Activated CD4-positive, CD25-positive, alpha-beta regulatory T cell treated with anti-CD3 and anti-CD28 coated beads, Interleukin-2, amount 50 U/mL, for 24 hours (primary cell): ENCODE measurements at regions not wholly inside any gene's neighbourhood (a gene's known extent, or its start where the extent isn't known, plus 50 kb on each side); places are given as distances from the start of the nearest gene placed in this dataset.

Experiments
- ATAC-seq, 2 donors: fragments of 150-1000 bp; cut with Tn5 transposase; one replicate each; pipeline ENCODE4 v1.10.0; 2021; ENCODE audit warnings: mild to moderate bottlenecking in 1 of 2, moderate library complexity in 1 of 2

DNA sequence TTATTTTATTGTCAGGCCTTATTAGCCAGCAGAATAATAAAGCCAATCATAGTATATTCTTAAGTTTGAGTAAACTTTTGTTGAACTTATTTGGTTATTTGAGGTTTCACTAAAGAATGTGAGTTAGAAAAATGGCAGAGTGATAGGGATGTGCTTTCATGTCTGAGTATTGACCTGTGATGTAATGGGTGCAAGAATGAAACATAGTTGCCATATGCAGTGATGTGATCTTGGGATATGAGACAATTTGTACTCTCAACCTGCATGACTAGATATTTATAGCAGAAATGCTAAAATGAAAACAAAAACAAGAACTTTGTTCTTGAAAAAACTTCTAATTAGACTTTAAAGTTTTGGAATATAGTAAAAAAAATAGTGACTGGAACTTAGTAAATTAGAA is 97.9 kb downstream of the DISP1 start:
- ATAC-seq, result no peak

- no peak for ATAC-seq
These were observed 100.2 kb downstream of the DISP1 start for GRCh38 chr1:222914861-222915632.

DNA sequence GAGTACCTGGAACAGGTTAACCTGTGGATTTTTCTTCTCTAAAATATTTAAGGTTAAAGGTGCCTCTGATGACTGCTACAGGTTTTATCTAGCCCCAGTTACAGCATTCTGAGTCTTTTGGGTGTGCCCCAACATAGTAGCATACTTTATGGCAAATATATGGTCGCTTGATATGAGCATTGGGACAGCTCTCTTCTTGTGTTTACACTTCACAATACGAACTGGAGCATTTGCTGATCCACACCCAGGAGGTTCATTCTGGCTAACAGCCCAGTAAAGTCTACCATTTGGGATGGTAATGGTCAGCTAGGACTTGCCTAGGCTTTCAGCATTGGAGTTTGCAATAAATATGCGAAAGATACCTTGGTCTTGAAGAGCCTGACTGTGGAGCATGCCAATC is 101.3 kb downstream of the DISP1 start:
- no peak for ATAC-seq

- no peak for ATAC-seq
These were observed 104.1 kb downstream of the DISP1 start for GRCh38 chr1:222918801-222919477.

DNA sequence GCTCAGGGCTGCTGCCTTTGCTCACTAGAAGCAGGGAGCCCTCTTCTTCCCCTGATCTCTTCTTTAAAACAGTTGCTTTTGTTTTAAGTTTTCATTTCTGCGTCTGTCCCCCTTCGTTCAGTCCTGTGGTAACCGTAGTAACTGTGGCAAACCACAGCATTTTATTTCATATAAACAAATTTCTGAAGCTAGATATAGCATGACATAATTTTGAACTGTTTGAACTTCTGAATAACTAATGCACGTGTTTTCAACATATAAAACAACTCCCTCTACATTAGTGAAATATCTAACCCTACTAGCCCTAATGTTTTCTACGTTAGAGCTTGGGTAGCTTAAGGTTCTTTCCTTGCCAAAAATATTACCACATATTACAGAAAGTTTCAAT is 104.6 kb downstream of the DISP1 start:
- no peak for ATAC-seq

DNA sequence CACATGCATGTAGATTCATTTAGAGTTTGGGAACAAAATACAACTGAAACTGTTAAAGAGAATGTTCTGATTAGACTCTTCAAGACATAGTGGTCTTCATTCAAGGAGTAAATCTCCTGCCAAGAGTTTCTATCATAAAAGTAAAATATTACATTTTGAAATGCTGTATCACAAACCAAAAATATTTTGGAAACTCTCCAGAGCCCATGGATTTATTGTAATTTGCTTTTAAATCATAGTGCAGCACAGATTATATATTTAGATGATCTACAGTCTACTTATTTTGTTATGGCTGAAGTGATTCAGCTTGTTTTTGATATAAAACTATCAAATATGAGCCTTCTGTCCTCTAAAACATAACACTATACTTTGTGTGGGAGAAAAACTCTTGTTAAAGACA is 105.3 kb downstream of the DISP1 start:
- no peak for ATAC-seq

GRCh38 chr1:222921945-222922344 is 107.1 kb downstream of the DISP1 start:
- no peak for ATAC-seq

- no peak for ATAC-seq
These were observed 108.7 kb downstream of the DISP1 start for GRCh38 chr1:222923506-222923905.

DNA sequence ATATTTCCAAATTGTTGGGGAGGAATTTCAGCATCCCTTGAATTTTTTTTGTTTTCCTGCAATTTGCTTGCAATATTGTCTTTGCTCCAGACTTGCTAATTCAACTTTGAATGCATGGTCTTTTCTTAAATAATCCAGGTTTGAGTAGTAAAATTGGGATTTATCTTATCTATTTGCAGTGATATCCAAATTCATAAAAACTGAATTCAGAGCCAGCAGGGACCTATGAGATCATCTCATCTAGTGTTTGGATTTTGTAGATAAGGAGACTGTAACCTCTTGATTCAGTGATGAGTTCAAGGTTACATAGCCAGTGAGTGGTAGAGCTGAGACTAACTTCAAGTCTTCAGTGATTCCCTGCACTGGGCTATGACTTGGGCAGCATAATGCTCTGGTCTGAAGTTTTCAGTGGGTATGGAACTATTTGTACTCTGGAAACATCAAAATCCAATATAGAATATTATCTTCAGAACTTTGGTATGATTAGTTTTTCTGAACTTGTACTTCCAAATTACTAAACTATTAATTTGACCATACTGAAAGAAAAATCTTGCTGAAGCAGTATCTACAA is 109.4 kb downstream of the DISP1 start:
- no peak for ATAC-seq

GRCh38 chr1:222926566-222926965 is 111.7 kb downstream of the DISP1 start:
- no peak for ATAC-seq

GRCh38 chr1:222927031-222927430 is 112.2 kb downstream of the DISP1 start:
- no peak for ATAC-seq

GRCh38 chr1:222928212-222928611 is 113.4 kb downstream of the DISP1 start:
- no peak for ATAC-seq

DNA sequence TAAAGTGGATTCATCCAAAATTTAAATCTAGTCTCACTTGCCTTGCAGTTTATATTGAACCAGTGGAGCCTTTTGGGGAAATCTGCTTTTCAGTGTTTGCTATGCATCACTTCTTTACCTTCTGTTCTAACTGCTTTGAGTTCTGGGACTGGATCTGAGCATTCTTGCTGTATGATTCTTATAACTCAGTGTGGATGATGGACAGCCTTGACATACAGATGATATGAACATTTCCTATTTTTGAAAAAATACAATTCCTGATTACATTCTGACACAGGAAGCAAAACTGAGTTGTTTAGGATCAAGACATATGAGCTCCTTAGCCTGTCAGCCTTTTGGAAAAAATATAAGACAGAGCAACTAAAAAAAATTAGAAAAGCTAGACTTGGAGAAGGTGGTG is 115.2 kb downstream of the DISP1 start:
- ATAC-seq, result no peak

DNA sequence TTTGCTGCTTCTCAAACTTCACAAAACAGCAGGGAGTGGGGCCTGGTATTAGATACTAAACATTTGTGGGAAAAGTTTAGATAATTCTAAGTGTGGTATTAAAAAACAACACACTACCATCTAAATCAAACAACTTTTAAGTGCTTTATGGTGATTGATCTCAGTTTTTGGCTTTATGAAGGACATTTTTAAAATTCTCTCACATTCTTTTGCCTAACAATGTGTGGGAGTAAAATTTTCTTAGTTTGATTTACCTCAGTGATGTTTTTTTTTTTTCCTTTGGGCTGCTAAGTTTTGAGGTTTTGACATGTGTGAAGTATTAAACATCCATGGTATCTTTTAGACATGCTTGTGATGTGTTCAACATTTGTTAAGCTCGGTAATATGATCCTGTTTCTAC is 116.2 kb downstream of the DISP1 start:
- ATAC-seq, result no peak

DNA sequence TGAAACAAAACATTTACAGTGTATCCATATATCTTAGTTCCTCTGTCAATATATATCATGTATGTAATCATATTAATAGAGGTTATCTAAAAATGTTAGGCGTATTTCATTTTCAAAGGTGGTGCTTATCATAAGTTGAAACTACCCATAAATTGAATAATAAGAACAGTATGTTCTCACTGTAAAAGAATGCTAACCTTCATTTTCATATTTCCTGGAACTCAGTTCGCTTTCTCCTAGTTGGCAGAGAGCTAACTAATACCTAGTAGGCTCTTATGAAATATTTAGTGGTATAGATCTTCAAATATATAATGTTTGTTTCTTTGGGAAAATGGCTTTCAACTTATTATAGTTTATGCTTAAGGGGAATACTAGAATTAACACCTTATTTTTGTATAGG is 118.4 kb downstream of the DISP1 start:
- ATAC-seq, result no peak

DNA sequence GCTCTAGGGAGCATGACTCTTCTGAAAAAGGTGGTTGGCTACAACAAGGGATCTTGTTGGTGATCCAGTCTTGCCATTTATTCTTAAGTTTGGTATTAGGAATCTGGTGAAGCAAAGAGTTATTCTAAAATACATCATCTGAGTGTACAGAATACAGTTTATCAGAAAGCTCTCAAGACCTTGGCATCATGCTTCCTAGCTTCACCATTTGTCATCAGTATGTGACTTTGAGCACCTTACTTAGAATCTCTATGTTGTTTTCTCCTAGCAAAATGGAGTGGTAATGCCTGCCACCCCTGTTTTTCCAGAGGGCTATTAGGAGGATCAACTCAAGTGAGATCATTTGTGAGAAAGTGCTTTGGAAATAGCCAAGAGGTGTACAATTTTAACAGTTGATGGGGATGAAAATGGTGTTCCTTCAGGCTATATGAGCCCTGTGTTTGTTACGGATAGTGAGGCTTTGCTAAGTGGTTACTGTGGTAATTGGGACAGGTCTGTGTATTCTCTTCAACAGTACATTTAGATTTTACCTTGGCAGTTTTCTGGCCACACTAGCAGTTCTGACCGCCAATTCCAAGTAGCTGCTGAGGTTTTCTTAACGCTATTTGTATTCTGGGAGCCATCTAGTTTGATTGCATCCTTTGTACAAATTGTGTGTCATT is 120.5 kb downstream of the DISP1 start:
- ATAC-seq, result no peak

DNA sequence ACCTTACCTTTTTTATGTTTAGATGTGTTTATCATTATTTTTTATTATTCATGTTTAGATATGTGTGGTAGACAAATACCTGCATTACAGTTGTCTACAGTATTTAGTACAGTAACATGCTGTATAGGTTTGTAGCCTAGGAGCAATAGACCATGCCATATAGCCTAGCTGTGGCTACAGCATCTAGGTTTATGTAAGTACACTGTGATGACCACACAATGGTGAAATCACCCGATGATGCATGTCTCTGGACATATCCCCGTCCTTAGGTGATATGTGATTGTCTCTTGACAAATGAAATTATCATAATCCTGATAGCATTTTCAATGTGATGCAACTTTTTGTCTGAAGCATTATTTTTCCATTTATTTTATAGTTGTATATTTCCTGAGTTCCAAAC is 121.2 kb downstream of the DISP1 start:
- ATAC-seq, result no peak

DNA sequence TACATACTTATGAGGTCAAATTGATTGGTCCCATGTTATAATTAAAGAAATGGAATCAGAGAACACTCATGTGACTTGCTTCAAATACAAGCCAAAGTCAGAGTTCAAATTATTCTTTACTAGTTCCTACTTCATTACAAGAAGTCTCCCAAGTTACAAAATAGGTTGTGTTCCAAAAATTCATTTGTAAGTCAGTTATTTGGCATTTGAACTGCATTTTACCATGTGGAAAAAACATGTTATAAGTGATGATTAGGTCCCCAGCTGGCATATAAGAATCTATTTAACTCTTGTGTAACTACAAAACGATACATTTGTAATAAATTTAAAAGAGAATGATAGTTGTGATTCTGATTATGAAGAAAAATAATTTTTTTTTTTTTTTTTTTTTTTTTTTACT is 124.1 kb downstream of the DISP1 start:
- no peak for ATAC-seq

- ATAC-seq, result no peak
These were observed 125.3 kb downstream of the DISP1 start for GRCh38 chr1:222940095-222940494.

GRCh38 chr1:222940906-222941305 is 126.1 kb downstream of the DISP1 start:
- no peak for ATAC-seq

DNA sequence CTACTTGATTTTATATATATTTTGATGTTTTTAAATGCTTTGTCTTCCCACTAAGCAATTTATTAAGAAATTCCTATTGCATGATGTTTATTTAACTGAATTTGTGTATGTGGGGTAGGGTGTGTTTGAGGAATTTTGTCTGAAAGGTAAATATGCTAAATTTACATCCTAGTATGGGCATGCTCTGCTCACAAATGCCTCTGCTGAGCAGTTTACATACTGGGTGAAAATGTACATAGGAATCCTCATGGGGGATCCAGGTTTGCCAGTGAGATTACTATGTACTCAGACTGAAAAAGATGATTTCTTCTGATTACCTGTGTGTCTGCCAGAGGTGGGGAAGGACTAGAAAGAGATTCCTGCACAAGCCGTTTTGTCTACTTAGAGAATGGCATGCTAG is 126.6 kb downstream of the DISP1 start:
- no peak for ATAC-seq

DNA sequence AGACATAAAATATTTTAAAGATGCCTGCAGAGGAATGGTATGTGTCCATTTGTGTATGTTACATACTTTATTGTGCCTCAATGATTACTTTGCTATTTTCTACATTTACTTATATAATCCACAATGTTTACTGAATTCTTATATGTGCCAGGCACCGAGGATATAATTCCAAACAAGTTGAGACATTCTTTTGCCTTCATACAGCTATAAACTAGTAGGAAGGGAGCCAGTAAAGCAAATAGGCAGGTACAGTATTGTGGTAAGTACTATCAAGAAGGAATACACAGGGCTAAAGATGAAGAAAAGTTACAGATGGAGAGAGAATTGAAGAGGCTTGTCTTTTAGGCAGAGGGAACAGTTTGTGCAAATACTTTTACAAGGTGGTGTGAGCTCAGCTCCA is 131.6 kb downstream of the DISP1 start:
- no peak for ATAC-seq

DNA sequence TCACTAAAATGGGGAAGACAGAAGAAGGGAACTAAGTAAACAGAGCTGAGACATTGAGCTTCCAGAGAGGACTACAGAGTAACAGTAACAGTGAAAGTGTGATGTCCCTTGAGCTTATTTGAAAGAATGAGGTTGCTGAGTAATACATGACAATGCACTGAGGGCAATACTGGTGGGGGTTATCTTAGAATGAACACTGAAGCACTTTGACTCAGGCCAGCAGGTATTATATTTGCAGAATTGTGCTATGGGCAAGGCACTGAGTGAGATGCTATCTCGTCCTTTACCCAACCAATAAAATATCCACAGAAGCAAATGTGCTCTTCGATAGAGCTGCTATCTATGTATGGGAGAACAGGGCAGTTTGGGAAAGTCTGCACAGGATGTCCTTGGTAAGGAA is 133.2 kb downstream of the DISP1 start:
- ATAC-seq, result no peak

GRCh38 chr1:222950892-222951291 is 136.1 kb downstream of the DISP1 start:
- no peak for ATAC-seq
